Right renal pelvis (tissue), 4 donors: ENCODE measurements at regions not wholly inside any gene's neighbourhood (a gene's known extent, or its start where the extent isn't known, plus 50 kb on each side); places are given as distances from the start of the nearest gene placed in this dataset.
A peak's percentile ranks its signal among the peaks of the same experiment; 100 is the strongest.
"Not testable (repeated sequence)": the region's sequence is repeated elsewhere in the genome, so short reads cannot be mapped to it uniquely, and the experiment has no call there.

ENCODE experiments used
- DNase-seq, 4 donors: peaks; one replicate each; pipeline ENCODE4 v3.0.0-alpha.2; 2013; ENCODE audit warnings: low read depth in 4 of 4, low spot score in 3 of 4, missing footprints in 1 of 4

- DNase-seq, result no peak
These were observed 67.9 kb downstream of the TBX3 start for GRCh38 chr12:114616081-114616480.

GRCh38 chr12:114614040-114614439 is 69.9 kb downstream of the TBX3 start:
- no peak for DNase-seq

GRCh38 chr12:114612062-114612461 is 71.9 kb downstream of the TBX3 start:
- DNase-seq, result no peak

GRCh38 chr12:114611145-114612018 is 72.6 kb downstream of the TBX3 start:
- no peak for DNase-seq

GRCh38 chr12:114608509-114608908 is 75.5 kb downstream of the TBX3 start:
- DNase-seq, result no peak

- DNase-seq, result no peak
These were observed 78.1 kb downstream of the TBX3 start for GRCh38 chr12:114605918-114606317.

- DNase-seq, result no peak
These were observed 79.4 kb downstream of the TBX3 start for GRCh38 chr12:114604606-114605005.

- not testable (repeated sequence) for DNase-seq
These were observed 83.4 kb downstream of the TBX3 start for GRCh38 chr12:114600584-114600983.

- DNase-seq, result no peak
These were observed 85.9 kb downstream of the TBX3 start for GRCh38 chr12:114598111-114598510.

GRCh38 chr12:114592946-114593345 is 91.0 kb downstream of the TBX3 start:
- no peak for DNase-seq

GRCh38 chr12:114588061-114588460 is 95.9 kb downstream of the TBX3 start:
- no peak for DNase-seq

- DNase-seq, result no peak
These were observed 103.7 kb downstream of the TBX3 start for GRCh38 chr12:114580306-114580705.

GRCh38 chr12:114579389-114579788 is 104.6 kb downstream of the TBX3 start:
- no peak for DNase-seq

- DNase-seq, result no peak
These were observed 121.3 kb downstream of the TBX3 start for GRCh38 chr12:114562654-114563053.

GRCh38 chr12:114555451-114555850 is 128.5 kb downstream of the TBX3 start:
- DNase-seq, result no peak

- DNase-seq, result no peak
These were observed 136.3 kb downstream of the TBX3 start for GRCh38 chr12:114547636-114548035.

- no peak for DNase-seq
These were observed 124.5 kb upstream of the TBX5 start for GRCh38 chr12:114530417-114530816.

GRCh38 chr12:114529966-114530365 is 124.0 kb upstream of the TBX5 start:
- no peak for DNase-seq

GRCh38 chr12:114528766-114529165 is 122.8 kb upstream of the TBX5 start:
- DNase-seq, result no peak

- DNase-seq, result not testable (repeated sequence)
These were observed 115.2 kb upstream of the TBX5 start for GRCh38 chr12:114521160-114521559.

- no peak for DNase-seq
These were observed 106.4 kb upstream of the TBX5 start for GRCh38 chr12:114512351-114512750.

- DNase-seq, result peak; percentile 39 to 65 (median 51)
These were observed 102.7 kb upstream of the TBX5 start for GRCh38 chr12:114508529-114509129.
